Islet precursor cell (in vitro differentiated cells): ENCODE measurements at regions not wholly inside any gene's neighbourhood (a gene's known extent, or its start where the extent isn't known, plus 50 kb on each side); places are given as distances from the start of the nearest gene placed in this dataset.

Source experiments
- DNase-seq: peaks from one replicate; pipeline ENCODE4 v3.0.0-alpha.2; 2018

GRCh38 chr10:44049301-44050015 lies 335.4 kb downstream of the CXCL12 start:
- DNase-seq: no peak

GRCh38 chr10:44047361-44047760 lies 337.5 kb downstream of the CXCL12 start:
- DNase-seq: no peak

- DNase-seq: peak; percentile 82
Measured at GRCh38 chr10:44046605-44047004, 338.3 kb downstream of the CXCL12 start.

GRCh38 chr10:44045020-44045419 lies 339.9 kb downstream of the CXCL12 start:
- peak; percentile 76 for DNase-seq

GRCh38 chr10:44044549-44044948 lies 340.3 kb downstream of the CXCL12 start:
- DNase-seq: no peak

GRCh38 chr10:44043646-44044375 lies 341.1 kb downstream of the CXCL12 start:
- no peak for DNase-seq

- no peak for DNase-seq
Measured at GRCh38 chr10:44042926-44043602, 341.8 kb downstream of the CXCL12 start.

GRCh38 chr10:44042075-44042770 lies 342.7 kb downstream of the CXCL12 start:
- DNase-seq: peak; percentile 81

- DNase-seq: no peak
Measured at GRCh38 chr10:44039599-44039998, 345.3 kb downstream of the CXCL12 start.

- no peak for DNase-seq
Measured at GRCh38 chr10:44036425-44036824, 348.5 kb downstream of the CXCL12 start.

- no peak for DNase-seq
Measured at GRCh38 chr10:44035474-44036197, 349.3 kb downstream of the CXCL12 start.

- no peak for DNase-seq
Measured at GRCh38 chr10:44034946-44035345, 350.0 kb downstream of the CXCL12 start.

- DNase-seq: no peak
Measured at GRCh38 chr10:44033008-44033407, 351.9 kb downstream of the CXCL12 start.

- DNase-seq: no peak
Measured at GRCh38 chr10:44032216-44032615, 352.7 kb downstream of the CXCL12 start.

- no peak for DNase-seq
Measured at GRCh38 chr10:44030738-44031137, 354.2 kb downstream of the CXCL12 start.

- peak; percentile 74 for DNase-seq
Measured at GRCh38 chr10:44030132-44030531, 354.8 kb downstream of the CXCL12 start.

- DNase-seq: no peak
Measured at GRCh38 chr10:44028384-44029137, 356.3 kb downstream of the CXCL12 start.

GRCh38 chr10:44024356-44025116 lies 360.4 kb downstream of the CXCL12 start:
- peak; percentile 50 for DNase-seq

- DNase-seq: peak; percentile 3
Measured at GRCh38 chr10:44023517-44023916, 361.4 kb downstream of the CXCL12 start.

- no peak for DNase-seq
Measured at GRCh38 chr10:44022203-44022602, 362.7 kb downstream of the CXCL12 start.
